GM06990 (cell line): ENCODE measurements at regions not wholly inside any gene's neighbourhood (a gene's known extent, or its start where the extent isn't known, plus 50 kb on each side); places are given as distances from the start of the nearest gene placed in this dataset.
"Not testable (repeated sequence)": the region's sequence is repeated elsewhere in the genome, so short reads cannot be mapped to it uniquely, and the experiment has no call there.

Experiments
- DNase-seq: peaks from one replicate; pipeline ENCODE4 v3.0.0-alpha.2; 2011; ENCODE audit not compliant: insufficient read length; ENCODE audit errors: extremely low read depth
- H3K27me3 ChIP-seq: replicated peaks from 2 replicates; pipeline ENCODE4 v1.6.0; 2011; ENCODE audit warnings: low read length; ENCODE audit not compliant: control insufficient read depth, insufficient read depth
- H3K36me3 ChIP-seq: 2 replicates; pipeline ENCODE4 v1.5.1; 2011; ENCODE audit warnings: low read length; ENCODE audit not compliant: control insufficient read depth, insufficient read depth
- H3K4me3 ChIP-seq: replicated peaks from 2 replicates; pipeline ENCODE4 v1.5.1; 2011; ENCODE audit warnings: low read depth, mild to moderate bottlenecking, control low read depth, low read length
- TF ChIP-seq, protein P1 (sequence below): IDR thresholded peaks from 2 replicates; pipeline ENCODE4 v1.5.1; 2011; ENCODE audit warnings: low read length, control low read depth, mild to moderate bottlenecking, inconsistent platforms; ENCODE audit not compliant: insufficient read depth, poor library complexity, severe bottlenecking

- no peaks in the 10 kb centered on the region for H3K27me3 ChIP-seq
- TF ChIP-seq, protein P1, sequence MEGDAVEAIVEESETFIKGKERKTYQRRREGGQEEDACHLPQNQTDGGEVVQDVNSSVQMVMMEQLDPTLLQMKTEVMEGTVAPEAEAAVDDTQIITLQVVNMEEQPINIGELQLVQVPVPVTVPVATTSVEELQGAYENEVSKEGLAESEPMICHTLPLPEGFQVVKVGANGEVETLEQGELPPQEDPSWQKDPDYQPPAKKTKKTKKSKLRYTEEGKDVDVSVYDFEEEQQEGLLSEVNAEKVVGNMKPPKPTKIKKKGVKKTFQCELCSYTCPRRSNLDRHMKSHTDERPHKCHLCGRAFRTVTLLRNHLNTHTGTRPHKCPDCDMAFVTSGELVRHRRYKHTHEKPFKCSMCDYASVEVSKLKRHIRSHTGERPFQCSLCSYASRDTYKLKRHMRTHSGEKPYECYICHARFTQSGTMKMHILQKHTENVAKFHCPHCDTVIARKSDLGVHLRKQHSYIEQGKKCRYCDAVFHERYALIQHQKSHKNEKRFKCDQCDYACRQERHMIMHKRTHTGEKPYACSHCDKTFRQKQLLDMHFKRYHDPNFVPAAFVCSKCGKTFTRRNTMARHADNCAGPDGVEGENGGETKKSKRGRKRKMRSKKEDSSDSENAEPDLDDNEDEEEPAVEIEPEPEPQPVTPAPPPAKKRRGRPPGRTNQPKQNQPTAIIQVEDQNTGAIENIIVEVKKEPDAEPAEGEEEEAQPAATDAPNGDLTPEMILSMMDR = no peak
- H3K4me3 ChIP-seq = no peak overlapping the region
- H3K36me3 ChIP-seq = no peaks in the 10 kb centered on the region
- DNase-seq = no peak
These were observed 719.5 kb downstream of the BCL11A start for GRCh38 chr2:59833941-59834340.

GRCh38 chr2:59830601-59831000, 722.9 kb downstream of the BCL11A start:
- DNase-seq = no peak
- TF ChIP-seq, protein P1 = no peak
- Histone ChIP-seq H3K27me3 (no peaks in the 10 kb centered on the region), H3K36me3 (no peaks in the 10 kb centered on the region), H3K4me3 (no peak overlapping the region)

DNA sequence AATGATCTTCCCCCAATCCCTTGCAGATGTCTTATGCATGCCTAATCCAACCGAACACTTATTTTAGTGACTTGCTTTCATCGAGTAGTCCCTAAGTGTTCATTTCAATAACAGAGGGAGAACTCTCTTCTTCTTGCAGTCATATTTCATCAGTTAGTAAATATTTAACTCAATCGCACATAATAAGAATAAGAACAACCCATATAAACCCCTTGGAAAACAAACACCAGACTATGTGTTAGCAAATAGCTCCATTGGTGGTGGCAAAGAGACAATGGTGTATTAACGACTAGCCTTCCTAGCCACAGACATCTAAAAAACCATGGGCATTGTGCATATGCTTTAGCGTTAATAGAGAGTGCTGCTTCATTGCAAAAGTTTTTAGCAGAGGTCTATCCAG, 725.8 kb downstream of the BCL11A start:
- TF ChIP-seq, protein P1 = no peak
- DNase-seq = no peak
- no peaks in the 10 kb centered on the region for H3K36me3 ChIP-seq
- no peaks in the 10 kb centered on the region for H3K27me3 ChIP-seq
- H3K4me3 ChIP-seq = no peak overlapping the region

- Histone ChIP-seq H3K27me3 (no peaks in the 10 kb centered on the region), H3K4me3 (no peak overlapping the region), H3K36me3 (no peaks in the 10 kb centered on the region)
- DNase-seq = no peak
- TF ChIP-seq, protein P1 = no peak
These were observed 727.3 kb downstream of the BCL11A start for GRCh38 chr2:59826177-59826576.

GRCh38 chr2:59824314-59824713, 729.1 kb downstream of the BCL11A start:
- TF ChIP-seq, protein P1 = no peak
- no peak for DNase-seq

GRCh38 chr2:59816075-59816474, 737.4 kb downstream of the BCL11A start:
- Histone ChIP-seq H3K4me3 (no peak overlapping the region), H3K36me3 (no peaks in the 10 kb centered on the region), H3K27me3 (no peaks in the 10 kb centered on the region)
- no peak for DNase-seq
- TF ChIP-seq, protein P1 = no peak

More at GRCh38 chr2:59824314-59824713, 729.1 kb downstream of the BCL11A start:
- Histone ChIP-seq H3K4me3 (no peak overlapping the region), H3K27me3 (no peaks in the 10 kb centered on the region), H3K36me3 (no peaks in the 10 kb centered on the region)

GRCh38 chr2:59810283-59810682, 743.2 kb downstream of the BCL11A start:
- H3K4me3 ChIP-seq, H3K27me3 ChIP-seq, DNase-seq, H3K36me3 ChIP-seq: not testable (repeated sequence)
